ENCODE measurements at regions not wholly inside any gene's neighbourhood (a gene's known extent, or its start where the extent isn't known, plus 50 kb on each side); places are given as distances from the start of the nearest gene placed in this dataset.

DNA sequence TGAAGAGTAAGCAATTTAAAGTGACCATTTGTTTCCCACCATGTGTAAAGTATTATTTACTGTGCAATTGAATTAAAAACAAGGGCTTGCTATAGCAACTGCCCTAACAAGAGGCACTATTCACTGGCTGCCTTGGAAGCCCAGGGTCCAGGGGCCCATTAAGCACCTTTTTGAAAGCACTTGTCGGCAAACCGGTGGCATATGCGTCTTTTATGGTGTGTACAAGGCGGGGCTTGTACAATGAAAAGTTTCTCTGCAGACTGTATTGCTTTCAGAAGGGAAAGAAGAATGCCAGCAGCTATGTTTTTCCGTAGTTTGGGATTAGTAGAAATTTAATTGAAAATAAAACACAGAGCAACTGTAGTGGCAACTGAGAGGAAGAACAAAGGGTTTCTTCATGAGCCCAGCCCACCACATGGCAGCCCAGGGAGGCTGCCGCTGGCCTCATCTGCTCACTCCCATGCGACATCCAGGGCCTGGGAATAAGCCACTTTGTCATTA is 279.5 kb upstream of the PARD3B start:
- no peaks in the 10 kb centered on the region for H3K4me1 Mint-ChIP-seq

DNA sequence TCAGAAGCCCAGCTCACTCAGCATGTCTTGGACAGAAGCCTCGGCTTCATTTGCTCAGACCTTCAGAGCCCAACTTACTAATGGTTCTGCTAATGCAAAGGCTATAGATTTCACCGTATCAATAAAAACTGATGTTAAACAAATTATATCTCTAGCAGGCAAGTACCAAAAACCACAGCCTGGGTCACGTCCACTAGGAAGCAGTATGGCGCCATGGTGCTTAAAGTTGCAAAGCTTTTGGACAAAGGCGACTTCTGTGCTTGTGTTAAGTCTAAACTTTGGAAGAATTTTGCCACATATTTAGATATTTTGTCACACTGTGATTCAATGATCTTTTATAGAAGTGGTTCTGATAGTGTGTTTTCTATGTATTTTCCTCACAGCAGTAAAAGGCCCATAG is 276.8 kb upstream of the PARD3B start:
- Mint-ChIP-seq H3K4me1 (no peaks in the 10 kb centered on the region), H3K9me3 (peaks cover 2 to 7% of the 10 kb centered on the region in 2 donors), H3K36me3 (no peaks in the 10 kb centered on the region), H3K27ac (no peak overlapping the region), H3K4me3 (no peak overlapping the region), H3K27me3 (peaks cover 19 to 26% of the 10 kb centered on the region in 2 donors)
- DNase-seq: no peak
- no peak for ATAC-seq (replicated peaks)

More for the DNA sequence above, 279.5 kb upstream of the PARD3B start:
- DNase-seq (no peak), ATAC-seq (replicated peaks) (no peak)
- Mint-ChIP-seq H3K9me3 (peaks cover 0 to 2% of the 10 kb centered on the region in 2 donors), H3K4me3 (no peak overlapping the region), H3K36me3 (no peaks in the 10 kb centered on the region), H3K27me3 (peaks cover 19 to 32% of the 10 kb centered on the region in 2 donors), H3K27ac (no peak overlapping the region)

DNA sequence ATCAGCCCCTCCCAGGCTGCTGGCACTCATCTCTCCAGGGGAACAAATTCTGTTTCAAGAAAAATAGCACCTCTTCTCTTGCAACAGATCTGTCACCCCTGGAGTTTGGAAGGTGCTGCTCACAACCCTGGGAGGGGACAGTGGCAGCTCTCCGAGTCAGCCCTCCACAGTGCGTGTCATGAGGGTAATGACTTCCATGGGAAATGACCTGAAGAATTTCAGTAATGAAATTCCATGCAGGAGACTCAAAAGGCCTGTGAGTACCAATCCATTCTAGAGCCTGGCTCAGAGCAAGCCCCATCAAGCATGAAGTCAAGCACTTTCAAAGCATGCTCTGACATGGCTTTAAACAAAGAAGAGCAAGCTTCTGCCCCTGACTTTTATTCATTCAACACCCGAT is 276.3 kb upstream of the PARD3B start:
- Mint-ChIP-seq H3K9me3 (peaks cover 2 to 7% of the 10 kb centered on the region in 2 donors), H3K27ac (no peak overlapping the region), H3K4me1 (no peaks in the 10 kb centered on the region), H3K4me3 (no peak overlapping the region), H3K27me3 (peaks cover 16 to 23% of the 10 kb centered on the region in 2 donors), H3K36me3 (no peaks in the 10 kb centered on the region)
- DNase-seq (no peak), ATAC-seq (replicated peaks) (no peak)

DNA sequence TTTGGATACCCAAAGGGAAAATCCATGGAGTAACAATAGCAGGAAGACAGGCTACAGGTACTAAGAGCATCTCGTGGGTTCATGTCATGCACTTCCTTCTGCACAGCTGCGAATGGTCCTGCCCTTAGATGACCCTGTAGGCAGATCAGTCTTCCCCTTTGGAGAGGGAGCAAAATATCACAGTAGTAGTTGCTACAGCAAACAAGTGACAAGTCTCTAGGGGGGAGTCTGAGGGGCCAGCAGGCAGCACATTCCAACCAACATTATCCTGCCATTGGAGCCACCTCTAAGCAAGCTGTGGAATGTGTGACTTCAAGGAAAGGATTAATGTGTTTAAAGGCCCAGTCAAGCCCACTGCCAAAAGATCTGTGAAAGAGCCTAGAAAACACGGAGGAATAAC is 273.2 kb upstream of the PARD3B start:
- Mint-ChIP-seq H3K4me3 (no peak overlapping the region), H3K4me1 (no peaks in the 10 kb centered on the region), H3K27ac (no peak overlapping the region), H3K36me3 (no peaks in the 10 kb centered on the region), H3K27me3 (no peaks in the 10 kb centered on the region), H3K9me3 (peaks cover 2 to 7% of the 10 kb centered on the region in 2 donors)
- no peak for ATAC-seq (replicated peaks)
- DNase-seq: no peak

DNA sequence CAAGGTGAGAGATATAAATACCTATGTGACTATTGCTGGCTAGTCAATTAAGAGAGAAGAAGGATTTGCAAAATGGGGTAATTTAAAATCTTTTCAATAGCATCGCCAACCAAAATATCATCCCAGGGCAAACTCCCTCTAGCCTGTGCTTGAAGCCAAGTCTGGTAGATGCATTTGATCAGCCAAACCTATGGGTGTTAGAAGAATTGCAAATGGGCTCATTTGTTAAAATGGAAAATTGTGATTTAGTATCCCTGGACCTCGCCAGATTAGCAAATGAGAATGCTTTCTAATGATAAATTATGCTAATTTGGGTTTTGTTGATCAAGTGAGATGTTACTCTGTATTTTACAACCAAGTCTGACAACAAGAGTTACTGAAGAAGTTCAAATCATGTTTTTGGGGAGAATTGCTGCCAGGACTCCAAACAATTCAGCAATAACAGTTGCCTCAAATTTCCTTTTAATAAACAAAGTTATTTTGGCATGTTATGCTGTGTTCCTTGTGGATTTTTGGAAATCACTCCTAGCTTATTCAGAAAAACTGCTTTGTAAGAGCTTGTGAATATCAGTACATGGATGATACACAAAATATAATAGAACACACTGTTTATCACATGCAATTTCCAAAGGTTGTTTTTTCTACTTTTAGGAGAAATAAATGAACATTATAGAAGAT is 272.5 kb upstream of the PARD3B start:
- Mint-ChIP-seq H3K36me3 (no peaks in the 10 kb centered on the region), H3K4me3 (no peak overlapping the region), H3K9me3 (peaks cover 2 to 7% of the 10 kb centered on the region in 2 donors), H3K27ac (no peak overlapping the region), H3K27me3 (no peaks in the 10 kb centered on the region), H3K4me1 (no peaks in the 10 kb centered on the region)
- no peak for DNase-seq
- ATAC-seq (replicated peaks): no peak

DNA sequence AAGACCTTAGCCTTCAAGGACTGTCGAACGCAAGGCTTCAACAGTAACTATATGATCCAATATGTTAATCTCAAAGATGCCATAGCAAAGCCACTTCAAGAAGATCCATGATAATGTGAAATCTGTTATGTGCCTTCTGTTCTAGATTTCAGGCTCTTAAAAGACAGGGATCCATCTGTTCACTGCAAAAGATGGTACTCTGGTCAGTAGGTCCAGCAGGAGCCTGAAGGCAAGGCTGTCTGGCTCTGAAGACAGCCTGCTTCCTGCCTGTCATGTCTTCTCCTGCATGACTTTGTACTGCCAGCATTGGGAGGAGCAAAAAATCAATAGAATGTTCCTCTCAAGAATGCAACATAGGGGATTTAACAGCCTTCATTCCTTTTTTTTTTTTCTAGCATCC is 270.8 kb upstream of the PARD3B start:
- no peak overlapping the region for H3K4me3 Mint-ChIP-seq
- peaks cover 2 to 7% of the 10 kb centered on the region in 2 donors for H3K9me3 Mint-ChIP-seq
- H3K27me3 Mint-ChIP-seq: no peaks in the 10 kb centered on the region
- H3K27ac Mint-ChIP-seq: no peak overlapping the region
- no peaks in the 10 kb centered on the region for H3K4me1 Mint-ChIP-seq
- no peaks in the 10 kb centered on the region for H3K36me3 Mint-ChIP-seq
- no peak for ATAC-seq (replicated peaks)
- no peak for DNase-seq

DNA sequence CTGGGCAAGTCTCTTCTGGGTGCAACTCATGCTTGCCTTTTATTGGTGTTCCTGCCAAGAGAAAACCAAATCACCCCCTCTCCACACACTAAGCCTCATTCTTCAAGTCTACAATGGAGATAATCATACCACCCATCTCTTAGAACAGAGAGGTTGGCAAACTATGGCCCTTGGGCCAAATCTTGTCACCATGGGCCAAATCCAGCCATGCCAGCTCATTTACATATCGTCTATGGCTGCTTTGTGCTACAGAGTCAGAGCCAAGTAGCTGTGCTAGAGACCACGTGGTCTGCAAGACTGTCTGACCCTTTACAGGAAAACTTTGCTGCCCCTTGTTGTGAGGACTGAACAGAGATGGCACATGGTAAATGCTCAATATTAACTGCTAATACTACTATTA is 270.3 kb upstream of the PARD3B start:
- ATAC-seq (replicated peaks): no peak
- H3K27ac Mint-ChIP-seq: no peak overlapping the region
- H3K9me3 Mint-ChIP-seq: peaks cover 2 to 7% of the 10 kb centered on the region in 2 donors
- no peaks in the 10 kb centered on the region for H3K4me1 Mint-ChIP-seq
- no peaks in the 10 kb centered on the region for H3K27me3 Mint-ChIP-seq
- H3K4me3 Mint-ChIP-seq: no peak overlapping the region
- H3K36me3 Mint-ChIP-seq: no peaks in the 10 kb centered on the region
- DNase-seq: no peak

DNA sequence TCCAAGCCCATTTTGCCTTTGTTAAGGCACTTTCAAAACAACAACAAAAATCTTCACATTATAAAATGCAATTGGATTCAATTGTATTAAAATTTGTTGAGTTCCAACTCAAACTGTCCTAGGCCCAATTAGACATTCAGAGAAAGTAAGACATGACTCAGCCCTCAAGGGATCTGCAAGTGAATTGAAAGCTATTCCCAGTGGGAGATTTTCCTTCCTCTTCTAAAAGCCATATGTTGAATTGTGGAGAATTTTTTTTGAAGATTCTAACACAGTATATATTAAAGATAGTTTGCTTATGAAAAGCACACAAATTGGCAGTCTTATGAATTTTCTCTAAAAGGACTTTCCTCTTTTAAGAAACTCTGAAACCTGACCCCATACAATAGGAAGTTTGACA is 268.0 kb upstream of the PARD3B start:
- H3K27ac Mint-ChIP-seq: no peak overlapping the region
- no peaks in the 10 kb centered on the region for H3K4me1 Mint-ChIP-seq
- H3K9me3 Mint-ChIP-seq: peaks cover 0 to 2% of the 10 kb centered on the region in 2 donors
- DNase-seq (no peak), ATAC-seq (replicated peaks) (no peak)
- H3K36me3 Mint-ChIP-seq: no peaks in the 10 kb centered on the region
- H3K4me3 Mint-ChIP-seq: no peak overlapping the region
- no peaks in the 10 kb centered on the region for H3K27me3 Mint-ChIP-seq

DNA sequence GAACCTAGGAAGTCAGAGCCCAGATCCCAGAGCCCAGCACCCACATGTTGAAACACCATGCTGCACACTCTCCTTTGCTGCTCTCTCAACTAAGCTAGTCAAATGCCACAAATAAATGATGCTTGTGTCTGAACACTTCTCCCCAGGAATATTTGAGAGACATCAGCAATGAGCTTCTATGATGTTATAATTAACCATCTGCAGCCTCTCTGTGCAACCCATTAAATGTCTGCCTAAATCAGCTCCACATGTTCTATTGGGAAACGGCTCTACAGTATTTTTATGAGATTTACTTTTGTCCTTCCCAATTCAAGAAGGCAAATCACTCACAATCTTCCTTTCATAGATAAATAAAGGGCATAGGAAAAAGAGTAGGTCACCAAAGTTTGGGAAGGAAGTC is 266.8 kb upstream of the PARD3B start:
- no peaks in the 10 kb centered on the region for H3K36me3 Mint-ChIP-seq
- H3K27me3 Mint-ChIP-seq: no peaks in the 10 kb centered on the region
- no peak overlapping the region for H3K27ac Mint-ChIP-seq
- H3K9me3 Mint-ChIP-seq: no peaks in the 10 kb centered on the region
- H3K4me3 Mint-ChIP-seq: no peak overlapping the region
- DNase-seq (no peak), ATAC-seq (replicated peaks) (no peak)
- H3K4me1 Mint-ChIP-seq: no peaks in the 10 kb centered on the region

DNA sequence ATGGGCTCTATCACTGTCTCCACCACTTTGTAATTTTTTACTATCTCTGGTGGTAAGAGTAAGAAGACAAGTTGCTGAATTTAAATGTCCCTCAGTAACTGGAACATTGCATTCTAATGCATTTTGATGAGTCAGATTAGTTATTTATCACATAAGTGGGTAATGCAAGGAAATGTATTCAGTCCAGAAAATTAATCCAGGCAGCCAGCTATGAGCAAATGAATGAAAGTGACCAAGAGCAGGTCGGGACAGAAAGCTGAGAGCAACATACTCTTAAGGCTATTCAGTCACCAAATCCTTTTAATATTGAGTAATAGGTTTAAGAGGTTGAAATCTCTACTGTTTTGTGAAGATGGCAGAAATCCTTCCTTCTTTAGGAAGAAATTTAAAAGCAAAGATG is 265.5 kb upstream of the PARD3B start:
- no peak for DNase-seq
- Mint-ChIP-seq H3K9me3 (no peaks in the 10 kb centered on the region), H3K27me3 (peaks cover 0 to 7% of the 10 kb centered on the region in 2 donors), H3K4me1 (no peaks in the 10 kb centered on the region), H3K36me3 (no peaks in the 10 kb centered on the region), H3K27ac (no peak overlapping the region), H3K4me3 (no peak overlapping the region)
- no peak for ATAC-seq (replicated peaks)

DNA sequence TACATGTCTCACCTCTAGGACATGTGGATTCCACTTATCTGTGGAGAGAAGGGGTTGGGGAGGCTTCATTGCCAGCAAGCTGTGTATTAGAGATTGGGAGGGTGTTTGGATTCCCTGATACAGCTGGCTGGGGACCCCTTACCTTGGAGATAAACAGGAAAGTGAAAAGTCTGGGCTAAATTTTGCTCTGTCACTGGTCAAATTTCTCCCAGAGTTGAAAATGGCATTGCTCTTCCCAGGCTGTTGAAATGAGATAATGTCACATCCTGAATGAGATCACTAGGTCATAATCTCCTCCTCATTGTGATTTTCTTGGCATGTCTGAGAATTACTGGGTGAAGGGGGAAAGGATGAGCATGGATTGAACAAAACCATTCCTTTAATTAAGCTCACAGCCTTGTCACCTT is 265.0 kb upstream of the PARD3B start:
- DNase-seq: no peak
- H3K4me3 Mint-ChIP-seq: no peak overlapping the region

DNA sequence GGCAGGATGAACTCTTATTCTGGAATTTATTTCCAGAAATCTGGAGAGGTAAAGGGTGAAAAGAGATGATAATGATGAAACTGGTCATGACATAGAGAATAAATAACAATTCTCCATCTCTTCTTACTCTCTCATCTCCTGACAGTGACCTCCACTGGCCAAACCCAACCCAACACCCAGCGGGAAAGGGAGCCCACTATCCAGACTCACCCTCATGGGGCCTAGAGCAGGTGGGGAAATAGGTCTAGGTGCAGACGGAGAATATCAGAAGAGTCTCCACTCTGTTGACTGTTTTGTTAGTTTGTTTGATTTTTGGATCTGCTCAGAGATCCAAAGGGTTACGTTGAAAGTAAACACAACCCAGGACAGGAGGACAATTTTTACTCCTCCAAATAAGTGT is 263.2 kb upstream of the PARD3B start:
- ATAC-seq (replicated peaks) (no peak), DNase-seq (no peak)
- Mint-ChIP-seq H3K4me1 (no peaks in the 10 kb centered on the region), H3K9me3 (no peaks in the 10 kb centered on the region), H3K4me3 (no peak overlapping the region), H3K36me3 (no peaks in the 10 kb centered on the region), H3K27ac (no peak overlapping the region), H3K27me3 (peaks cover 0 to 7% of the 10 kb centered on the region in 2 donors)

More for the DNA sequence above, 265.0 kb upstream of the PARD3B start:
- no peak for ATAC-seq (replicated peaks)
- H3K27ac Mint-ChIP-seq: no peak overlapping the region
- H3K9me3 Mint-ChIP-seq: no peaks in the 10 kb centered on the region
- no peaks in the 10 kb centered on the region for H3K36me3 Mint-ChIP-seq
- no peaks in the 10 kb centered on the region for H3K4me1 Mint-ChIP-seq
- H3K27me3 Mint-ChIP-seq: peaks cover 0 to 7% of the 10 kb centered on the region in 2 donors

DNA sequence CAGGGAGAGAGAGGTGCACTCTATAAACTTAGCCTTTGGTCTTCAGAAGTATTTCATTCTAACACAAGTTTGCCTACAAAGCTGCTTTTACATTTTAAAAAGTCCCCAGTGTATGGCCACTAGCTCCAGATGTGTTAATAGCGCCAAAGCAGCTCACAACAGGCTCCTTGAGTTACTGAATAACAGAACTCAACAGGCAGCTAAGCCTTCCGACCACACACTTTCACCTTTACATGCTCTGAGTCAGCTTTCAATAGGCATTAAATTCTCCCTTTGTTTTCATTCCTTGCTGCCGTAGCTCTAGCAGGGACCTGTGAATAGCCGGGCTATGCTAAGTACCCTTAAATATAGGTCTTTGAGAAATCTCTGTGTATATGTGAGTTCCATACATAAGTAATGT is 262.8 kb upstream of the PARD3B start:
- ATAC-seq (replicated peaks): no peak
- Mint-ChIP-seq H3K27me3 (peaks cover 0 to 7% of the 10 kb centered on the region in 2 donors), H3K9me3 (no peaks in the 10 kb centered on the region), H3K27ac (no peak overlapping the region), H3K4me1 (no peaks in the 10 kb centered on the region), H3K36me3 (no peaks in the 10 kb centered on the region), H3K4me3 (no peak overlapping the region)
- DNase-seq: no peak

DNA sequence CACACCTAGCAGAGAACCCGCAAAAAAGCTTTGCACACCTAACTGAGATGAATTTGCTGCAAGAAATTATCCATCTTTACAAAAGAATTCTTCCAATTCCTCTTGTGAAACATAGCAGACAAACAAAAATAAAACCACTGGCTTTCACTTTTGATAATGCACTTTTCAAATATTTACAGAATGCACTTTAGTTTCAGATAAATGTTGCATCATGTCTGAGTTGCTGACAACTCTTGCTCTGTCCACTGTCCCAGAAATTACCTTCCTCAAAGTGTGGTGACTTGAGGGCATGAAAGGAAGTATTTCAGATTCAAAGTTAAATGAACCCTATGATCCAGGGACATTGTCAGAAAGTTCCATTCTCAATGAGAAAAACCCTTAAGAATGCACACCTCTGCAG is 256.2 kb upstream of the PARD3B start:
- ATAC-seq (replicated peaks) (no peak), DNase-seq (no peak)
- Mint-ChIP-seq H3K4me1 (no peaks in the 10 kb centered on the region), H3K9me3 (no peaks in the 10 kb centered on the region), H3K27ac (no peak overlapping the region), H3K27me3 (peaks cover 3 to 6% of the 10 kb centered on the region in 2 donors), H3K36me3 (no peaks in the 10 kb centered on the region), H3K4me3 (no peak overlapping the region)

DNA sequence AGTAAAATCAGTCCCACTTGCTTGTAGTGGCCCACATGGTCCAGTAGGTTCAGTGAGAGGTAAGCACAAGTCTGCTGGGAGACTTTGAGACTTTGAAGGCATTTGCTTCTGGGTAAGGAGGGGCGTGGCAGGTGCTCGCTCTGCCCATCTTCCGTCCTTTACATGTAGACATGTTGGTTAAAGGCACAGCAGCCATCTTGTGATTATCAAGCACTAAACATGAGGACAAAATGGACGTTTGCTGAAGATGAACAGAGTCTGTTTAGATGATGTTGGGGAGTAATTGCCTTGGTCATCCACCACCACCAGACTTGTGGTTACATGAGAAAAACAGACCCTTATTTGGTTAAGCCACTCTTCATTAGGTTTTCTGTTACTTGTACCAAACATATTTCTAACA is 252.8 kb upstream of the PARD3B start:
- no peak overlapping the region for H3K4me3 Mint-ChIP-seq
- no peaks in the 10 kb centered on the region for H3K36me3 Mint-ChIP-seq
- no peaks in the 10 kb centered on the region for H3K4me1 Mint-ChIP-seq
- H3K27ac Mint-ChIP-seq: no peak overlapping the region
- no peak for ATAC-seq (replicated peaks)
- H3K9me3 Mint-ChIP-seq: no peaks in the 10 kb centered on the region
- H3K27me3 Mint-ChIP-seq: peaks cover 0 to 10% of the 10 kb centered on the region in 2 donors
- no peak for DNase-seq

Data from stimulated activated naive B cell treated with anti-CD40 and anti-IgM and Interleukin-4, amounts not matched to agents 10 μg/mL and 1 μg/mL and 100 μg/mL, for 72 hours (primary cell).